Heart left ventricle (tissue), 16 donors: ENCODE measurements at regions not wholly inside any gene's neighbourhood (a gene's known extent, or its start where the extent isn't known, plus 50 kb on each side); places are given as distances from the start of the nearest gene placed in this dataset.

Experiments
- ATAC-seq, 4 donors: fragments of 200-7000 bp; cut with Tn5 transposase; one replicate each; pipeline ENCODE4 v1.9.1; 2020 to 2022; ENCODE audit warnings: moderate library complexity in 4 of 4, mild to moderate bottlenecking in 3 of 4, moderate number of reproducible peaks in 1 of 4
- DNase-seq, 5 donors: peaks; one replicate each; pipeline ENCODE4 v3.0.0-alpha.2; 2020
- H3K27ac ChIP-seq, 12 donors: fragments of 200-600 bp; sonication (generic) in 4 of 12; one replicate each; pipeline versions ENCODE4 v1.5.0 to v1.8.0; 2016 to 2022; ENCODE audit warnings: mild to moderate bottlenecking in 2 of 12
- H3K27me3 ChIP-seq, 9 donors: fragments of 200-600 bp; sonication (generic) in 2 of 9; one replicate each; pipeline versions ENCODE4 v1.5.1 to v1.8.0; 2016 to 2022; ENCODE audit warnings: mild to moderate bottlenecking in 3 of 9
- H3K36me3 ChIP-seq, 9 donors: fragments of 200-600 bp; sonication (generic) in 2 of 9; one replicate each; pipeline versions ENCODE4 v1.5.0 to v1.8.0; 2018 to 2022; ENCODE audit warnings: mild to moderate bottlenecking in 2 of 9
- H3K4me1 ChIP-seq, 12 donors: fragments of 200-600 bp; sonication (generic) in 4 of 12; one replicate each; pipeline versions ENCODE4 v1.5.0 to v1.8.0; 2016 to 2022; ENCODE audit warnings: mild to moderate bottlenecking in 3 of 12
- H3K4me3 ChIP-seq, 12 donors: fragments of 200-600 bp; sonication (generic) in 4 of 12; one replicate each; pipeline versions ENCODE4 v1.5.0 to v1.8.0; 2017 to 2022; ENCODE audit warnings: mild to moderate bottlenecking in 9 of 12, moderate library complexity in 4 of 12
- H3K9me3 ChIP-seq, 12 donors: fragments of 200-600 bp; sonication (generic) in 4 of 12; one replicate each; pipeline versions ENCODE4 v1.5.0 to v1.8.0; 2016 to 2022; ENCODE audit warnings: mild to moderate bottlenecking in 1 of 12
- POLR2A ChIP-seq, 2 donors: fragments of 450-650 bp; IDR thresholded peaks; one replicate each; pipeline ENCODE4 v1.6.1; 2017; ENCODE audit warnings: antibody characterized with exemption in 2 of 2, mild to moderate bottlenecking in 2 of 2, moderate library complexity in 2 of 2
- WGBS, 4 donors: extraction: QIAGEN DNeasy Blood & Tissue Kit in 2 of 4; methylation state at CpG; one replicate each; pipeline versions ENCODE4 v1.1.5 to v1.1.7; 2013 to 2018; 5-methylcytosine and 5-hydroxymethylcytosine counted together
- intact Hi-C, 10 donors: fragments of 100-400 bp; cut with DNase I; formaldehyde crosslinking; loops; one replicate each; pipeline versions ENCODE4 v1.11.1 to v1.14.2; 2022
- TF ChIP-seq, protein P1 (sequence below), 12 donors: fragments of 200-600 bp; sonication (generic) in 4 of 12; IDR thresholded peaks; one replicate each; pipeline versions ENCODE4 v1.5.0 to v1.8.0; 2018 to 2022; ENCODE audit warnings: antibody characterized with exemption in 12 of 12, mild to moderate bottlenecking in 5 of 12
- donor health status: ischemic (EF 13 %, LVEDD 7.1; RV severe dilation, severe dysfunction).
- donor health status: healthy with polysubstance abuse.
- donor health status: DM: no; HTN: yes; CAD: no.
- donor health status: DM: no; HTN: no; CAD: no.
- donor health status: ischemic (EF 25% LVEDD 6.9; RV normal size, moderate dysfunction).
- donor health status: ischemic (EF 25% LVEDD 5.7; RV mildly dilated, moderate dysfunction).
- donor health status: healthy.
- donor health status: DM: yes; HTN: yes; CAD: no.
- donor health status: ischemic (EF 35%, LVEDD 5.7; RV mildly dilated, moderate dysfunction).
- donor health status: nonischemic (EF 11% LVEDD 7.7; RV severe dilation, severe dysfunction).
- donor health status: DM: yes; HTN: yes; CAD: no.
- donor health status: PGD.
- donor health status: ischemic (EF 29% LVEDD 5.4; RV normal size, mild dysfunction).
- donor health status: nonischemic (EF 23%, LVEDD 6.1; RV moderate dilation, normal function).

DNA sequence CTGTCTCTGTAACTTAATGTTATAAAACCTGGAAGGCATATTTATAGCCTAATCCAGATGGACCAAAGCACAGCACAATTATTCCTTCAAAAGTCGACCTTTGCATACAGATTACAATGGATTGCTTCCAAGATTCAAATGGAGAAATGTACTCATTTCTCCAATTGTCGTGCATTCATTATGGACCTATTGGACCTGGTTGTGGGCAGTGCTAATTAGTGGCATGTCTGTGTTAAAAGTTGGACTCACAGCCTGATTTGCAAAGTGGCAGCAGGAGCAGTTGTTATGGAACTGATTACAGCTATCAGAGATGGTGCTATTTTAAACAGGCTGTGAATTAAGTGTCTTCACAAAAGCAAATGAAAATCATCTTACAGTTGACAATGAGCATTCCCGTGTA, 1529.3 kb upstream of the SLC10A2 start:
- no peak for ATAC-seq
- Histone ChIP-seq H3K4me3 (no peak overlapping the region), H3K27me3 (peaks cover 0 to 3% (median 0%) of the 10 kb centered on the region in 9 donors), H3K36me3 (no peaks in the 10 kb centered on the region), H3K9me3 (no peaks in the 10 kb centered on the region), H3K4me1 (no peaks in the 10 kb centered on the region), H3K27ac (no peak overlapping the region)
- no peak for DNase-seq
- WGBS, 4 donors, result 29 to 39% (median 34%) methylated on average over 3 of the region's 3 CpGs
- intact Hi-C loops, result no loop called here
- TF ChIP-seq, protein P1, sequence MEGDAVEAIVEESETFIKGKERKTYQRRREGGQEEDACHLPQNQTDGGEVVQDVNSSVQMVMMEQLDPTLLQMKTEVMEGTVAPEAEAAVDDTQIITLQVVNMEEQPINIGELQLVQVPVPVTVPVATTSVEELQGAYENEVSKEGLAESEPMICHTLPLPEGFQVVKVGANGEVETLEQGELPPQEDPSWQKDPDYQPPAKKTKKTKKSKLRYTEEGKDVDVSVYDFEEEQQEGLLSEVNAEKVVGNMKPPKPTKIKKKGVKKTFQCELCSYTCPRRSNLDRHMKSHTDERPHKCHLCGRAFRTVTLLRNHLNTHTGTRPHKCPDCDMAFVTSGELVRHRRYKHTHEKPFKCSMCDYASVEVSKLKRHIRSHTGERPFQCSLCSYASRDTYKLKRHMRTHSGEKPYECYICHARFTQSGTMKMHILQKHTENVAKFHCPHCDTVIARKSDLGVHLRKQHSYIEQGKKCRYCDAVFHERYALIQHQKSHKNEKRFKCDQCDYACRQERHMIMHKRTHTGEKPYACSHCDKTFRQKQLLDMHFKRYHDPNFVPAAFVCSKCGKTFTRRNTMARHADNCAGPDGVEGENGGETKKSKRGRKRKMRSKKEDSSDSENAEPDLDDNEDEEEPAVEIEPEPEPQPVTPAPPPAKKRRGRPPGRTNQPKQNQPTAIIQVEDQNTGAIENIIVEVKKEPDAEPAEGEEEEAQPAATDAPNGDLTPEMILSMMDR (IDR thresholded peaks at IDR 0.05), result no peak
- TF ChIP-seq POLR2A (IDR thresholded peaks at IDR 0.05), result no peak

DNA sequence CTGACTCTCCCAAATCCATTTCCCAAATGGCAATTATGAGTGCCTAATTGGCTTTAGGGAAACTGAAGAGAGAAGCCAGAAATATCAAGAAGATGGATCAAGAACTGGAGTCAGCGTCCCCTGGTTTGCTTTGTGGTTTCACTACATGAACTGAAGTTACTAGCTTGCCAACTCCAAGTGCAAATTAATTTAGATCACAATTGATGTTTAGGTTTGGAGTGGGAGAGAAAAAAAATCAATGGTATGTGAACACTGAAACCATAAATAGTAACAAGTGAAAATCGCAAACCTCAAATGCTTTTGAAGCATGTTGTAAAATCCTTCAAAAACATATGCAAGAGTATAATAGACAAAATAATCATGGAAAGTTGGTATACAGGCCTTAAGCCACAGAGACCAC, 1528.6 kb upstream of the SLC10A2 start:
- no peak for ATAC-seq
- Histone ChIP-seq H3K27ac (no peak overlapping the region), H3K36me3 (no peaks in the 10 kb centered on the region), H3K4me3 (no peak overlapping the region), H3K4me1 (no peaks in the 10 kb centered on the region), H3K9me3 (no peaks in the 10 kb centered on the region), H3K27me3 (peaks cover 0 to 3% (median 0%) of the 10 kb centered on the region in 9 donors)
- intact Hi-C loops, result no loop called here
- TF ChIP-seq POLR2A (IDR thresholded peaks at IDR 0.05), result no peak
- TF ChIP-seq, protein P1 (IDR thresholded peaks at IDR 0.05), result no peak
- DNase-seq, result no peak
- WGBS, 4 donors, result 82 to 88% (median 84%) methylated on average over 2 of the region's 2 CpGs

DNA sequence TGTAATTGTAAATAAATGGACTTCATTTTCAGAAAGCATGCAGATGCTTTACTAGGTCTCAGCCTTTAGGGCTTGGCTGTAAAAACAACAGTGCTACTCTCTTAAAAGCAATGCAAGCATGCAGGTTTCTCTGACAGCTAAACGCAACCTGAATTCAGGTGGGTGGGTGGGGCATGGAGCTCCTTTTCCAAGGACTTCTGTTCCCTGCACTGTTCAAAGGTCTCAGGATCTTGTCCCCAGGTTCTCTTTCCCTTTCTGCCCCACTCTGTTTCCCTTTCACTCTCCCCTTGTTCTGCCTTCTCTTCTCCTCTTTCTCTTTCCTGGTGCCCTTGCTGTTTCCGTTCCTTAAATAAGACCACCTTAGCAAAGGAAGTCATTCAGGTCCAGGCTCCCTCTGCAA, 1527.5 kb upstream of the SLC10A2 start:
- 86 to 96% (median 93%) methylated on average over 2 of the region's 2 CpGs for WGBS, 4 donors
- no peaks in the 10 kb centered on the region for H3K36me3 ChIP-seq
- H3K27ac ChIP-seq, result no peak overlapping the region
- no peak for DNase-seq
- H3K4me1 ChIP-seq, result no peaks in the 10 kb centered on the region
- TF ChIP-seq POLR2A (IDR thresholded peaks at IDR 0.05), result no peak
- TF ChIP-seq, protein P1 (IDR thresholded peaks at IDR 0.05), result no peak
- peaks cover 0 to 3% (median 0%) of the 10 kb centered on the region in 9 donors for H3K27me3 ChIP-seq
- H3K4me3 ChIP-seq, result no peak overlapping the region
- no peaks in the 10 kb centered on the region for H3K9me3 ChIP-seq
- intact Hi-C loops, result no loop called here
- ATAC-seq, result no peak

DNA sequence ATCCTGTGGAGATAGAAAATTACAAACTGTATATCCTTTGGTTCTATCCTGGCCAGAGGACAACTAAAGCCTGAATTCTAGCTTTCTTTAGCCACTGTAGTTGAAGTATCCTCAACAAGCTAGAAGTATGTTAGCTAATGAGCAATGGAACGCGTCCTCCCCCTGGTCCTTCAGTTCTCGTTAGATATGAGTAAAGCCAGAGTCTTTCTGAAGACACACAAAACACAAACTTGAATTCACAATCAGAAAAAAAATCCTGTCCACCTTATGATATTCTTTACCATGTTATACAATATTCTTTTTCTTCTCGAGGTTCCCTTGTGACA, 1527.0 kb upstream of the SLC10A2 start:
- intact Hi-C loops, result no loop called here
- DNase-seq (no peak), ATAC-seq (no peak)
- Histone ChIP-seq H3K4me1 (no peaks in the 10 kb centered on the region), H3K27ac (no peak overlapping the region), H3K36me3 (no peaks in the 10 kb centered on the region), H3K9me3 (no peaks in the 10 kb centered on the region), H3K27me3 (peaks cover 0 to 3% (median 0%) of the 10 kb centered on the region in 9 donors), H3K4me3 (no peak overlapping the region)
- TF ChIP-seq, protein P1 (IDR thresholded peaks at IDR 0.05), result no peak
- no peak for TF ChIP-seq POLR2A (IDR thresholded peaks at IDR 0.05)
- WGBS, 4 donors, result 89 to 92% (median 89%) methylated on average over 4 of the region's 4 CpGs
